Activated B cell treated with CpG ODN at 0.5 μM for 24 hours (primary cell): ENCODE measurements at regions not wholly inside any gene's neighbourhood (a gene's known extent, or its start where the extent isn't known, plus 50 kb on each side); places are given as distances from the start of the nearest gene placed in this dataset.
"Not testable (repeated sequence)": the region's sequence is repeated elsewhere in the genome, so short reads cannot be mapped to it uniquely, and the experiment has no call there.

Experiments used
- ATAC-seq: fragments of 200-7000 bp; cut with Tn5 transposase; one replicate; pipeline ENCODE4 v1.10.0; 2021; ENCODE audit warnings: low read depth, mild to moderate bottlenecking, moderate library complexity
- CTCF ChIA-PET: fragments of 350-600 bp; sonication (Branson Sonifier 250); formaldehyde crosslinking; loops from one replicate; lab custom pipeline; 2021; ENCODE audit warnings: antibody characterized with exemption; lab: Charles Lee
- POLR2A ChIA-PET: fragments of 350-600 bp; sonication (Branson Sonifier 250); formaldehyde crosslinking; loops from one replicate; lab custom pipeline; 2021; ENCODE audit warnings: antibody characterized with exemption; lab: Charles Lee
- DNase-seq: peaks from one replicate; pipeline ENCODE4 v3.0.0; 2022
- H3K27ac Mint-ChIP-seq: one replicate; pipeline ENCODE4 v1.8.0; 2020; ENCODE audit warnings: mixed read lengths
- H3K27me3 Mint-ChIP-seq: one replicate; pipeline ENCODE4 v1.8.0; 2021; ENCODE audit warnings: mixed read lengths
- H3K36me3 Mint-ChIP-seq: one replicate; pipeline ENCODE4 v1.8.0; 2021; ENCODE audit warnings: low read depth, mixed read lengths
- H3K4me1 Mint-ChIP-seq: one replicate; pipeline ENCODE4 v1.8.0; 2021; ENCODE audit warnings: mixed read lengths
- H3K4me3 Mint-ChIP-seq: one replicate; pipeline ENCODE4 v1.8.0; 2020; ENCODE audit warnings: mild to moderate bottlenecking, mixed read lengths
- H3K9me3 Mint-ChIP-seq: one replicate; pipeline ENCODE4 v1.8.0; 2020; ENCODE audit warnings: mixed read lengths
- CTCF ChIP-seq: fragments of 200-600 bp; IDR thresholded peaks from one replicate; pipeline ENCODE4 v1.8.0; 2022; ENCODE audit warnings: antibody characterized with exemption, mild to moderate bottlenecking
- intact Hi-C: fragments of 100-400 bp; cut with micrococcal nuclease; formaldehyde crosslinking; loops from one replicate; pipeline ENCODE4 v1.15.1; 2024

GRCh38 chr2:19171409-19171808 is 187.0 kb downstream of the OSR1 start:
- ChIA-PET CTCF (no interaction called here), POLR2A (no interaction called here)
- no peaks in the 10 kb centered on the region for H3K4me1 Mint-ChIP-seq
- H3K4me3 Mint-ChIP-seq, result no peak overlapping the region
- no peaks in the 10 kb centered on the region for H3K36me3 Mint-ChIP-seq
- H3K27me3 Mint-ChIP-seq, result no peaks in the 10 kb centered on the region
- H3K27ac Mint-ChIP-seq, result no peak overlapping the region
- no peak for ATAC-seq
- TF ChIP-seq CTCF, result no peak
- peaks cover 7% of the 10 kb centered on the region for H3K9me3 Mint-ChIP-seq
- no peak for DNase-seq
- intact Hi-C loops, result no loop called here

DNA sequence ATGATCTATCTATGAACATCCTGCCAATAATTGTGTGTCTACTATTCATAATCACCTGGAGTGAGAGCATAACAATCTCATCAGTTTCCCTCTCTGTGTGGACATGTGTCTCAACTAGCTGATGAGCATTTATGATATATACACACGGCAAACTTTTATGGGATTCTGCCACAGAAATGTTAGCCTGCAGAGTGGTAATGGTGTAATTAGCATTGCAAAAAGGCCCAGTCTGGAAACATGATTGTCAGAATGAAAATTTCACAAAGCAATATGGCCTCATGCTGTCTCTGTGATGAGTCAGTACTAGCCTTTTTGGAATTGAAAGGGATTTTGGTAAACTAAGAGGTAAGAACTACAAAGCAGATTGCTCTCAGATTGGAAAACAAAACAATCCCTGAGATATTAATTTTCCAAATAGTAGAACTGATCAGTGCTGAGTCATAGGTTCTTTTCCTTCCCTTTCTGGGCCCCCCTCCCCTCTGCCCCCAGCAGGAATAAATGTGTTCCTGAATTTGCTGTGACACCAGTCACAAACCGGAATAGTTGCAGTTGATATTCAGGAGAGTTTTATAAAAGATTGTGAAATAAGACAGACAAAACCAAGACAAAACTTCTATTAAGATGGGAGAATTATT is 189.2 kb downstream of the OSR1 start:
- POLR2A ChIA-PET, result no interaction called here
- TF ChIP-seq CTCF, result no peak
- H3K27ac Mint-ChIP-seq, result no peak overlapping the region
- intact Hi-C loops, result no loop called here
- no peaks in the 10 kb centered on the region for H3K36me3 Mint-ChIP-seq
- H3K4me3 Mint-ChIP-seq, result no peak overlapping the region
- CTCF ChIA-PET, result no interaction called here
- H3K4me1 Mint-ChIP-seq, result no peaks in the 10 kb centered on the region
- ATAC-seq, result no peak
- H3K9me3 Mint-ChIP-seq, result peaks cover 7% of the 10 kb centered on the region
- no peak for DNase-seq
- no peaks in the 10 kb centered on the region for H3K27me3 Mint-ChIP-seq

DNA sequence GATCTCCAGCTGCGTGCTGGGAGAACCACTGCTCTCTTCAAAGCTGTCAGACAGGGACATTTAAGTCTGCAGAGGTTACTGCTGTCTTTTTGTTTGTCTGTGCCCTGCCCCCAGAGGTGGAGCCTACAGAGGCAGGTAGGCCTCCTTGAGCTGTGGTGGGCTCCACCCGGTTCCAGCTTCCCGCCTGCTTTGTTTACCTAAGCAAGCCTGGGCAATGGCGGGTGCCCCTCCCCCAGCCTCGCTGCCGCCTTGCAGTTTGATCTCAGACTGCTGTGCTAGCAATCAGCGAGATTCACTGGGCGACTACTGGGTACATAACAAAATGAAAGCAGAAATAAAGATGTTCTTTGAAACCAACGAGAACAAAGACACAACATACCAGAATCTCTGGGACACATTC is 194.3 kb downstream of the OSR1 start:
- H3K4me3 Mint-ChIP-seq, H3K36me3 Mint-ChIP-seq, ATAC-seq, CTCF ChIA-PET, H3K27me3 Mint-ChIP-seq, POLR2A ChIA-PET, DNase-seq, H3K4me1 Mint-ChIP-seq, H3K27ac Mint-ChIP-seq, intact Hi-C loops: not testable (repeated sequence)
- peaks cover 21% of the 10 kb centered on the region for H3K9me3 Mint-ChIP-seq

GRCh38 chr2:19158896-19159295 is 199.5 kb downstream of the OSR1 start:
- no peak for TF ChIP-seq CTCF
- no peak for ATAC-seq
- Mint-ChIP-seq H3K36me3 (no peaks in the 10 kb centered on the region), H3K4me1 (no peaks in the 10 kb centered on the region), H3K27ac (no peak overlapping the region), H3K9me3 (peaks cover 16% of the 10 kb centered on the region), H3K4me3 (no peak overlapping the region), H3K27me3 (no peaks in the 10 kb centered on the region)
- intact Hi-C loops, result no loop called here
- POLR2A ChIA-PET, result no interaction called here
- CTCF ChIA-PET, result interaction anchor here (0.9 kb wide), 1 partner anchor 20 kb away, joined by 3 read pairs; no protein-coding TSS in a partner anchor
- DNase-seq, result no peak

GRCh38 chr2:19158211-19158610 is 200.2 kb downstream of the OSR1 start:
- TF ChIP-seq CTCF, result no peak
- Mint-ChIP-seq H3K4me1 (no peaks in the 10 kb centered on the region), H3K9me3 (peaks cover 16% of the 10 kb centered on the region), H3K27ac (no peak overlapping the region), H3K4me3 (no peak overlapping the region), H3K36me3 (no peaks in the 10 kb centered on the region), H3K27me3 (no peaks in the 10 kb centered on the region)
- DNase-seq, result no peak
- POLR2A ChIA-PET, result no interaction called here
- CTCF ChIA-PET, result no interaction called here
- no peak for ATAC-seq
- intact Hi-C loops, result no loop called here

DNA sequence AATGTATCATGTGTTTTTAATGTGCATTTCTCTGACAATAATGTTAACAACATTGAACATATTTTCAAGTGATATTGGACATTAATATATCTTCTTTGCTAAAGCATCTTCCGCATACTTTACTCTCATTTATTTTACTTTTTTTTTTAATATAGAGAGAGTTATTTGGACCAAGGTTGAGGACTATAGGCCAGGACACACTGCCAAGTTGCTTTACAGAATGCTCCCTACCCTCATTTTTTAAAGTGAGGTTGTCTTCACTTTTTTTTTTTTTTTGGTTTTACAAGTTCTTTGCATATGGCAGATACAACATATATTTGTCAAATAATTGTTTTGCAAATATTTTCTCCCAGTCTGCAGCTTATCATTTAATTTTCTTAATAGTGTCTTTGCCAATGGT is 201.8 kb downstream of the OSR1 start:
- intact Hi-C loops, result no loop called here
- POLR2A ChIA-PET, result no interaction called here
- Mint-ChIP-seq H3K4me1 (no peaks in the 10 kb centered on the region), H3K27ac (no peak overlapping the region), H3K27me3 (no peaks in the 10 kb centered on the region), H3K36me3 (no peaks in the 10 kb centered on the region), H3K4me3 (no peak overlapping the region), H3K9me3 (peaks cover 10% of the 10 kb centered on the region)
- no peak for TF ChIP-seq CTCF
- ATAC-seq (no peak), DNase-seq (no peak)
- CTCF ChIA-PET, result no interaction called here
